CD8-positive, alpha-beta memory T cell (primary cell): ENCODE measurements at regions not wholly inside any gene's neighbourhood (a gene's known extent, or its start where the extent isn't known, plus 50 kb on each side); places are given as distances from the start of the nearest gene placed in this dataset.

Source experiments
- CTCF ChIA-PET: fragments of 350-600 bp; sonication (Branson Sonifier 250); formaldehyde crosslinking; loops from one replicate; lab custom pipeline; 2021; ENCODE audit warnings: antibody characterized with exemption; lab: Charles Lee
- POLR2A ChIA-PET: fragments of 350-600 bp; sonication (Branson Sonifier 250); formaldehyde crosslinking; loops from one replicate; lab custom pipeline; 2021; ENCODE audit warnings: antibody characterized with exemption; lab: Charles Lee
- DNase-seq, 5 donors: peaks; one replicate each; pipeline versions ENCODE4 v3.0.0 to v3.0.0-alpha.2; 2020 to 2022; ENCODE audit warnings: mixed read lengths in 1 of 5
- H3K27ac ChIP-seq: one replicate; pipeline ENCODE4 v1.7.0; 2013; ENCODE audit warnings: low read depth, mild to moderate bottlenecking, low read length, moderate library complexity
- H3K27me3 ChIP-seq: 2 replicates; pipeline ENCODE4 v1.7.0; 2013; ENCODE audit warnings: low read length, mild to moderate bottlenecking; ENCODE audit not compliant: insufficient read depth, poor library complexity, severe bottlenecking
- H3K36me3 ChIP-seq: 2 replicates; pipeline ENCODE4 v1.7.0; 2013; ENCODE audit warnings: mild to moderate bottlenecking, low read length, moderate library complexity; ENCODE audit not compliant: insufficient read depth
- H3K4me1 ChIP-seq: 2 replicates; pipeline ENCODE4 v1.7.0; 2013; ENCODE audit warnings: mild to moderate bottlenecking, low read length, moderate library complexity; ENCODE audit not compliant: insufficient read depth
- H3K4me3 ChIP-seq: 2 replicates; pipeline ENCODE4 v1.7.0; 2013; ENCODE audit warnings: mild to moderate bottlenecking, low read length
- H3K9me3 ChIP-seq: 2 replicates; pipeline ENCODE4 v1.7.0; 2013; ENCODE audit warnings: mild to moderate bottlenecking, low read length
- H3K27ac Mint-ChIP-seq, 8 donors: one replicate each; pipeline ENCODE4 v1.8.0; 2020 to 2021; ENCODE audit warnings: mixed read lengths in 8 of 8, mild to moderate bottlenecking in 6 of 8, inconsistent platforms in 3 of 8, moderate library complexity in 3 of 8
- H3K27me3 Mint-ChIP-seq, 2 donors: one replicate each; pipeline ENCODE4 v1.8.0; 2020 to 2021; ENCODE audit warnings: mixed read lengths in 2 of 2, mild to moderate bottlenecking in 1 of 2, moderate library complexity in 1 of 2
- H3K36me3 Mint-ChIP-seq, 3 donors: one replicate each; pipeline ENCODE4 v1.8.0; 2020 to 2021; ENCODE audit warnings: mixed read lengths in 3 of 3, inconsistent platforms in 1 of 3, mild to moderate bottlenecking in 1 of 3
- H3K4me1 Mint-ChIP-seq, 3 donors: one replicate each; pipeline ENCODE4 v1.8.0; 2020 to 2021; ENCODE audit warnings: mixed read lengths in 3 of 3, inconsistent platforms in 1 of 3, mild to moderate bottlenecking in 1 of 3
- H3K4me3 Mint-ChIP-seq, 7 donors: one replicate each; pipeline ENCODE4 v1.8.0; 2020 to 2021; ENCODE audit warnings: mixed read lengths in 7 of 7, mild to moderate bottlenecking in 6 of 7, moderate library complexity in 4 of 7, inconsistent platforms in 2 of 7
- H3K9me3 Mint-ChIP-seq, 5 donors: one replicate each; pipeline ENCODE4 v1.8.0; 2020 to 2022; ENCODE audit warnings: mixed read lengths in 5 of 5, mild to moderate bottlenecking in 3 of 5, moderate library complexity in 2 of 5, inconsistent platforms in 1 of 5

- Mint-ChIP-seq H3K4me1 (no peaks in the 10 kb centered on the region), H3K27me3 (peaks cover 0 to 40% of the 10 kb centered on the region in 2 donors), H3K9me3 (no peaks in the 10 kb centered on the region), H3K27ac (no peak overlapping the region), H3K4me3 (no peak overlapping the region), H3K36me3 (no peaks in the 10 kb centered on the region)
- H3K4me3 ChIP-seq = no peak overlapping the region
- no peaks in the 10 kb centered on the region for H3K36me3 ChIP-seq
- H3K27ac ChIP-seq = no peak overlapping the region
- H3K9me3 ChIP-seq = no peaks in the 10 kb centered on the region
- ChIA-PET POLR2A (no interaction called here), CTCF (interaction anchor here (1.0 kb wide), 1 partner anchor 10 kb away, joined by 3 read pairs; no protein-coding TSS in a partner anchor)
- H3K27me3 ChIP-seq = no peaks in the 10 kb centered on the region
- no peaks in the 10 kb centered on the region for H3K4me1 ChIP-seq
- no peak for DNase-seq
These were observed 104.1 kb downstream of the RIPK4 start for GRCh38 chr21:41662761-41663160.

- no peaks in the 10 kb centered on the region for H3K9me3 ChIP-seq
- no peaks in the 10 kb centered on the region for H3K4me1 ChIP-seq
- H3K27ac ChIP-seq = no peak overlapping the region
- no peaks in the 10 kb centered on the region for H3K27me3 ChIP-seq
- H3K27me3 Mint-ChIP-seq = peaks cover 2 to 40% of the 10 kb centered on the region in 2 donors
- H3K9me3 Mint-ChIP-seq = no peaks in the 10 kb centered on the region
- no peak for DNase-seq
- no peak overlapping the region for H3K27ac Mint-ChIP-seq
- no peaks in the 10 kb centered on the region for H3K36me3 ChIP-seq
- no peak overlapping the region for H3K4me3 Mint-ChIP-seq
- ChIA-PET CTCF (interaction anchor here (1.0 kb wide), 1 partner anchor 9 kb away, joined by 3 read pairs; no protein-coding TSS in a partner anchor), POLR2A (no interaction called here)
- no peaks in the 10 kb centered on the region for H3K36me3 Mint-ChIP-seq
- H3K4me1 Mint-ChIP-seq = no peaks in the 10 kb centered on the region
- H3K4me3 ChIP-seq = no peak overlapping the region
These were observed 104.7 kb downstream of the RIPK4 start for GRCh38 chr21:41662161-41662560.

- no peaks in the 10 kb centered on the region for H3K36me3 ChIP-seq
- H3K27ac Mint-ChIP-seq = no peak overlapping the region
- H3K9me3 Mint-ChIP-seq = no peaks in the 10 kb centered on the region
- H3K4me1 ChIP-seq = no peaks in the 10 kb centered on the region
- no peaks in the 10 kb centered on the region for H3K9me3 ChIP-seq
- no peaks in the 10 kb centered on the region for H3K27me3 ChIP-seq
- H3K27ac ChIP-seq = no peak overlapping the region
- POLR2A ChIA-PET = no interaction called here
- DNase-seq = no peak
- CTCF ChIA-PET = no interaction called here
- no peaks in the 10 kb centered on the region for H3K4me1 Mint-ChIP-seq
- H3K4me3 Mint-ChIP-seq = no peak overlapping the region
- H3K36me3 Mint-ChIP-seq = no peaks in the 10 kb centered on the region
- H3K27me3 Mint-ChIP-seq = peaks cover 2 to 43% of the 10 kb centered on the region in 2 donors
- H3K4me3 ChIP-seq = no peak overlapping the region
These were observed 106.1 kb downstream of the RIPK4 start for GRCh38 chr21:41660748-41661147.

GRCh38 chr21:41659791-41660560 lies 106.9 kb downstream of the RIPK4 start:
- no peaks in the 10 kb centered on the region for H3K9me3 ChIP-seq
- no peaks in the 10 kb centered on the region for H3K36me3 Mint-ChIP-seq
- no peak overlapping the region for H3K27ac Mint-ChIP-seq
- H3K27ac ChIP-seq = no peak overlapping the region
- H3K4me3 ChIP-seq = no peak overlapping the region
- H3K36me3 ChIP-seq = no peaks in the 10 kb centered on the region
- H3K9me3 Mint-ChIP-seq = peaks cover 0 to 2% (median 0%) of the 10 kb centered on the region in 5 donors
- H3K27me3 Mint-ChIP-seq = peaks cover 2 to 47% of the 10 kb centered on the region in 2 donors
- ChIA-PET POLR2A (no interaction called here), CTCF (no interaction called here)
- H3K4me3 Mint-ChIP-seq = no peak overlapping the region
- H3K27me3 ChIP-seq = no peaks in the 10 kb centered on the region
- H3K4me1 ChIP-seq = no peaks in the 10 kb centered on the region
- no peak for DNase-seq
- no peaks in the 10 kb centered on the region for H3K4me1 Mint-ChIP-seq

- Mint-ChIP-seq H3K4me1 (no peaks in the 10 kb centered on the region), H3K27ac (no peak overlapping the region), H3K9me3 (peaks cover 0 to 2% (median 0%) of the 10 kb centered on the region in 5 donors), H3K36me3 (no peaks in the 10 kb centered on the region), H3K27me3 (peaks cover 2 to 25% of the 10 kb centered on the region in 2 donors), H3K4me3 (no peak overlapping the region)
- CTCF ChIA-PET = no interaction called here
- Histone ChIP-seq H3K4me3 (no peak overlapping the region), H3K36me3 (no peaks in the 10 kb centered on the region), H3K9me3 (no peaks in the 10 kb centered on the region), H3K27me3 (no peaks in the 10 kb centered on the region), H3K4me1 (no peaks in the 10 kb centered on the region), H3K27ac (no peak overlapping the region)
- DNase-seq = no peak
- POLR2A ChIA-PET = no interaction called here
These were observed 109.8 kb downstream of the RIPK4 start for GRCh38 chr21:41656946-41657525.

GRCh38 chr21:41655259-41655658 lies 111.6 kb downstream of the RIPK4 start:
- CTCF ChIA-PET = no interaction called here
- no peak overlapping the region for H3K4me3 Mint-ChIP-seq
- H3K4me3 ChIP-seq = no peak overlapping the region
- no peak overlapping the region for H3K27ac Mint-ChIP-seq
- H3K9me3 ChIP-seq = no peaks in the 10 kb centered on the region
- H3K27me3 Mint-ChIP-seq = peaks cover 3 to 14% of the 10 kb centered on the region in 2 donors
- H3K4me1 Mint-ChIP-seq = no peaks in the 10 kb centered on the region
- POLR2A ChIA-PET = no interaction called here
- peaks cover 0 to 2% (median 0%) of the 10 kb centered on the region in 5 donors for H3K9me3 Mint-ChIP-seq
- no peak for DNase-seq
- H3K4me1 ChIP-seq = no peaks in the 10 kb centered on the region
- H3K27ac ChIP-seq = no peak overlapping the region
- no peaks in the 10 kb centered on the region for H3K27me3 ChIP-seq
- no peaks in the 10 kb centered on the region for H3K36me3 ChIP-seq
- no peaks in the 10 kb centered on the region for H3K36me3 Mint-ChIP-seq

- no peaks in the 10 kb centered on the region for H3K36me3 ChIP-seq
- no peaks in the 10 kb centered on the region for H3K36me3 Mint-ChIP-seq
- H3K27me3 Mint-ChIP-seq = peaks cover 3 to 8% of the 10 kb centered on the region in 2 donors
- H3K4me3 Mint-ChIP-seq = no peak overlapping the region
- H3K4me1 Mint-ChIP-seq = no peaks in the 10 kb centered on the region
- no peak overlapping the region for H3K27ac ChIP-seq
- CTCF ChIA-PET = interaction anchor here (1.4 kb wide), 1 partner anchor 8 kb away, joined by 3 read pairs; no protein-coding TSS in a partner anchor
- no peak overlapping the region for H3K27ac Mint-ChIP-seq
- no peak for DNase-seq
- H3K4me3 ChIP-seq = no peak overlapping the region
- H3K9me3 ChIP-seq = no peaks in the 10 kb centered on the region
- no peaks in the 10 kb centered on the region for H3K4me1 ChIP-seq
- POLR2A ChIA-PET = no interaction called here
- no peaks in the 10 kb centered on the region for H3K27me3 ChIP-seq
- peaks cover 0 to 2% (median 0%) of the 10 kb centered on the region in 5 donors for H3K9me3 Mint-ChIP-seq
These were observed 112.8 kb downstream of the RIPK4 start for GRCh38 chr21:41653954-41654491.
